Testis (tissue), 2 donors: ENCODE measurements at regions not wholly inside any gene's neighbourhood (a gene's known extent, or its start where the extent isn't known, plus 50 kb on each side); places are given as distances from the start of the nearest gene placed in this dataset.

Experiments used
- POLR2A ChIP-seq: fragments of 450-650 bp; IDR thresholded peaks from one replicate; pipeline ENCODE4 v1.6.1; 2017; ENCODE audit warnings: antibody characterized with exemption, mild to moderate bottlenecking, moderate library complexity
- TF ChIP-seq, protein P1 (sequence below), 3 experiments: fragments of 450-650 bp in 2 of 3; fragments of 200-600 bp in 1 of 3; sonication (generic) in 1 of 3; IDR thresholded peaks; one replicate each; pipeline ENCODE4 v1.5.1; 2016 to 2019; ENCODE audit warnings: antibody characterized with exemption in 3 of 3, mild to moderate bottlenecking in 2 of 3, moderate library complexity in 1 of 3

DNA sequence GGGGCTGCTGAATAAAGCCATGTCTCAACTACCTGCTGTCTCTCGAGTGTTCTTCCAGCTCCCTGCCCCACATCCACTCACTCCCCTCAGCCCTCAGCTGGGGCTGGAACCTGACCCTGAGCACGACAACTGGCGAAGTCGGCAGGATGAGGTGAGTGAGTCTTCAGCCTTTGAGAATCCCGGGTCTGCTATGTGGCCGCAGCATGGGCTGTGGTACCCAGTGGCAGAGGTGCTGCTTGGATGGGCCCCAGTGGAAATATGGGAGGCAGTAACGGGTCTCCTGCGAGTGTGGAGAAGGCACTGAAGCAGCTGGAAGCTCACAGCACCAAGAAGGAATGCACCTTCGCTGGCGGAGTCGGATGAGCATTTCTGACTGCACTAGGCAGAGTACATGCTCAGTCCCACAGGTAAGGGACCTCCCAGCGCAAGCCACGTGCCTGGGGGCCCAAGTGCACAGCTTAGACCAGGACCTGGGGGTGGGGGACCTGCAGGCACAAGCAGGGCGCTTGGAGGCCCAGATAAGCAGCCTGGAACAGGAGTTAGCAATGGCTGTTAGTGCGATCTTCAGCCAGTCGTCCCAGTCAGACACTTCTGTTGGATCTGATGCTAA, 95.5 kb upstream of the TMPO start:
- TF ChIP-seq POLR2A: no peak
- TF ChIP-seq, protein P1, sequence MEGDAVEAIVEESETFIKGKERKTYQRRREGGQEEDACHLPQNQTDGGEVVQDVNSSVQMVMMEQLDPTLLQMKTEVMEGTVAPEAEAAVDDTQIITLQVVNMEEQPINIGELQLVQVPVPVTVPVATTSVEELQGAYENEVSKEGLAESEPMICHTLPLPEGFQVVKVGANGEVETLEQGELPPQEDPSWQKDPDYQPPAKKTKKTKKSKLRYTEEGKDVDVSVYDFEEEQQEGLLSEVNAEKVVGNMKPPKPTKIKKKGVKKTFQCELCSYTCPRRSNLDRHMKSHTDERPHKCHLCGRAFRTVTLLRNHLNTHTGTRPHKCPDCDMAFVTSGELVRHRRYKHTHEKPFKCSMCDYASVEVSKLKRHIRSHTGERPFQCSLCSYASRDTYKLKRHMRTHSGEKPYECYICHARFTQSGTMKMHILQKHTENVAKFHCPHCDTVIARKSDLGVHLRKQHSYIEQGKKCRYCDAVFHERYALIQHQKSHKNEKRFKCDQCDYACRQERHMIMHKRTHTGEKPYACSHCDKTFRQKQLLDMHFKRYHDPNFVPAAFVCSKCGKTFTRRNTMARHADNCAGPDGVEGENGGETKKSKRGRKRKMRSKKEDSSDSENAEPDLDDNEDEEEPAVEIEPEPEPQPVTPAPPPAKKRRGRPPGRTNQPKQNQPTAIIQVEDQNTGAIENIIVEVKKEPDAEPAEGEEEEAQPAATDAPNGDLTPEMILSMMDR (IDR thresholded peaks at IDR 0.05): no peak
